Osteoblast (primary cell): ENCODE measurements at regions not wholly inside any gene's neighbourhood (a gene's known extent, or its start where the extent isn't known, plus 50 kb on each side); places are given as distances from the start of the nearest gene placed in this dataset.
"Not testable (repeated sequence)": the region's sequence is repeated elsewhere in the genome, so short reads cannot be mapped to it uniquely, and the experiment has no call there.

Experiments
- DNase-seq: peaks from one replicate; pipeline ENCODE4 v3.0.0; 2011; ENCODE audit warnings: low spot score, mixed read lengths; ENCODE audit not compliant: insufficient read length; ENCODE audit errors: missing footprints
- H2AFZ ChIP-seq: 2 replicates; pipeline ENCODE4 v1.6.0; 2011; ENCODE audit warnings: mild to moderate bottlenecking, low read length
- H3K27ac ChIP-seq: 2 replicates; pipeline ENCODE4 v1.5.1; 2011; ENCODE audit warnings: mild to moderate bottlenecking, low read depth, low read length, moderate library complexity
- H3K27me3 ChIP-seq: 2 replicates; pipeline ENCODE4 v1.6.0; 2012; ENCODE audit warnings: mild to moderate bottlenecking, control low read depth, inconsistent platforms, low read length, moderate library complexity; ENCODE audit not compliant: insufficient read depth
- H3K36me3 ChIP-seq: 2 replicates; pipeline ENCODE4 v1.5.1; 2011; ENCODE audit warnings: mild to moderate bottlenecking, low read length, control low read depth, moderate library complexity; ENCODE audit not compliant: insufficient read depth
- H3K4me1 ChIP-seq: 2 replicates; pipeline ENCODE4 v1.5.1; 2011; ENCODE audit warnings: mild to moderate bottlenecking, low read length, control low read depth, moderate library complexity; ENCODE audit not compliant: insufficient read depth
- H3K4me2 ChIP-seq: 2 replicates; pipeline ENCODE4 v1.6.0; 2011; ENCODE audit warnings: mild to moderate bottlenecking, low read length; ENCODE audit not compliant: insufficient read depth
- H3K4me3 ChIP-seq: fragments of 200-600 bp; sonication (generic); 3 replicates; pipeline ENCODE4 v1.5.1; 2012; ENCODE audit warnings: mild to moderate bottlenecking, low read length, inconsistent platforms; ENCODE audit not compliant: insufficient read depth
- H3K79me2 ChIP-seq: 2 replicates; pipeline ENCODE4 v1.6.0; 2012; ENCODE audit warnings: mild to moderate bottlenecking, low read length, control low read depth, inconsistent platforms; ENCODE audit not compliant: insufficient read depth
- H3K9me3 ChIP-seq: 2 replicates; pipeline ENCODE4 v1.5.1; 2011; ENCODE audit warnings: low read depth, low read length, control low read depth
- H4K20me1 ChIP-seq: 2 replicates; pipeline ENCODE4 v1.6.0; 2012; ENCODE audit warnings: mild to moderate bottlenecking, low read length, control low read depth; ENCODE audit not compliant: insufficient read depth
- TF ChIP-seq, protein P1 (sequence below): IDR thresholded peaks from 2 replicates; pipeline ENCODE4 v1.5.1; 2011; ENCODE audit warnings: mild to moderate bottlenecking, low read depth, low read length, moderate library complexity; ENCODE audit errors: extremely low read depth

DNA sequence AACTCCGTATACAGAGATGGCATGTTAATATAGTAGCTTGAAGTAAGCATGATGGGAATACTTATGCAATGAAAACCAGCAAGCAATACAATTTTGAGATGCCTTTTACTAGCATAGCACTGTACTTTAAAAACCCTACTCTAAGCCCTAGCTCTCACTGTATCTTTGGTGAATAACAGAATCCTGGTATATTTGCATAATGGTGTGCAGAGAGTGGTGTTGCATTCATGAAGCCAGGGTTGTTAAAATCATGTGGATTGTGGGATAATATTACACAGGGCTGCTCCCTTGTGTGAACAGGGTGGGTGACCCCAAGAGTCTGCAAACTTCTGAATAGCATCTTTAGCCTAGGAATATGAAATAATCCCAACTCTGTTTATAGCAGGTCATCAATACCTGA is 105.2 kb upstream of the BMP2 start:
- no peaks in the 10 kb centered on the region for H3K36me3 ChIP-seq
- no peaks in the 10 kb centered on the region for H3K4me1 ChIP-seq
- H3K27ac ChIP-seq = no peak overlapping the region
- no peaks in the 10 kb centered on the region for H3K27me3 ChIP-seq
- no peak overlapping the region for H2AFZ ChIP-seq
- no peaks in the 10 kb centered on the region for H3K9me3 ChIP-seq
- DNase-seq = no peak
- H3K4me3 ChIP-seq = no peak overlapping the region
- H3K79me2 ChIP-seq = no peaks in the 10 kb centered on the region
- TF ChIP-seq, protein P1, sequence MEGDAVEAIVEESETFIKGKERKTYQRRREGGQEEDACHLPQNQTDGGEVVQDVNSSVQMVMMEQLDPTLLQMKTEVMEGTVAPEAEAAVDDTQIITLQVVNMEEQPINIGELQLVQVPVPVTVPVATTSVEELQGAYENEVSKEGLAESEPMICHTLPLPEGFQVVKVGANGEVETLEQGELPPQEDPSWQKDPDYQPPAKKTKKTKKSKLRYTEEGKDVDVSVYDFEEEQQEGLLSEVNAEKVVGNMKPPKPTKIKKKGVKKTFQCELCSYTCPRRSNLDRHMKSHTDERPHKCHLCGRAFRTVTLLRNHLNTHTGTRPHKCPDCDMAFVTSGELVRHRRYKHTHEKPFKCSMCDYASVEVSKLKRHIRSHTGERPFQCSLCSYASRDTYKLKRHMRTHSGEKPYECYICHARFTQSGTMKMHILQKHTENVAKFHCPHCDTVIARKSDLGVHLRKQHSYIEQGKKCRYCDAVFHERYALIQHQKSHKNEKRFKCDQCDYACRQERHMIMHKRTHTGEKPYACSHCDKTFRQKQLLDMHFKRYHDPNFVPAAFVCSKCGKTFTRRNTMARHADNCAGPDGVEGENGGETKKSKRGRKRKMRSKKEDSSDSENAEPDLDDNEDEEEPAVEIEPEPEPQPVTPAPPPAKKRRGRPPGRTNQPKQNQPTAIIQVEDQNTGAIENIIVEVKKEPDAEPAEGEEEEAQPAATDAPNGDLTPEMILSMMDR = no peak
- H3K4me2 ChIP-seq = no peak overlapping the region
- no peaks in the 10 kb centered on the region for H4K20me1 ChIP-seq

DNA sequence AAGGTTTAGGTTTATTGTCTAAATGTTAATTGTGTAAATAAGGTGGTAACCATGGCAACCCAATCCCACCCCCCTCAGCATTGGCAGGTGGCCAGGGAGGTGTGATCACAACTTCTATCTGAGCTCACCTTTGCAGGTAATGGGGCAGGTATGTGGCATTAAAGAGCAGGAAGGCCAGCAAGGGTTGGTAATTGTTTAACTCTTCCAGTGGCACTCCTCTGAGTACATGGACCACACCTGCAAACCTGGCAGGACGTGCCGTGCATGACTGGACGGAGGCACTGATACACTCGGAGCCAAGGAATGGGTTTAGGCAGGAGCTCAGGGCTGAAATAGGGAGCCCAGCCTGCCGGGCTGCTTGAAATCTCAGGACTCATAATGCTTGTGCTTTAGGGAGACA is 107.0 kb upstream of the BMP2 start:
- H3K27ac ChIP-seq = no peak overlapping the region
- no peaks in the 10 kb centered on the region for H3K27me3 ChIP-seq
- TF ChIP-seq, protein P1 = no peak
- H4K20me1 ChIP-seq = no peaks in the 10 kb centered on the region
- no peak overlapping the region for H2AFZ ChIP-seq
- no peaks in the 10 kb centered on the region for H3K4me1 ChIP-seq
- H3K9me3 ChIP-seq = no peaks in the 10 kb centered on the region
- no peak overlapping the region for H3K4me3 ChIP-seq
- H3K79me2 ChIP-seq = no peaks in the 10 kb centered on the region
- DNase-seq = no peak
- H3K36me3 ChIP-seq = no peaks in the 10 kb centered on the region
- H3K4me2 ChIP-seq = no peak overlapping the region

DNA sequence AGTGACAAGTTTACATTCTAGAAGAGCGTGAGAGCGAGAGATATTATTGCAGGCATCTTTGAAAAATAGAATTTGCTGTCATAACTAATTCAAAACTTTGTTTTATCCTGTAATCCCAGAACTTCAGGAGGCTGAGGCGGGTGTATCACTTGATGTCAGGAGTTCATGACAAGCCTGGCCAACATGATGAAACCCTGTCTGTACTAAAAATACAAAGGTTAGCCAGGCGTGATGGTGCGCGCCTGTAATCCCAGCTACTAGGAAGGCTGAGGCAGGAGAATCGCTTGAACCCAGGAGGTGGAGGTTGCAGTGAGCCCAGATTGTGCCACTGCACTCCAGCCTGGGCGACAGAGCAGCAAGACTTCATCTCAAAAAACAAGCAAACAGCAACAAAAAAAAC is 108.6 kb upstream of the BMP2 start:
- H2AFZ ChIP-seq = not testable (repeated sequence)

DNA sequence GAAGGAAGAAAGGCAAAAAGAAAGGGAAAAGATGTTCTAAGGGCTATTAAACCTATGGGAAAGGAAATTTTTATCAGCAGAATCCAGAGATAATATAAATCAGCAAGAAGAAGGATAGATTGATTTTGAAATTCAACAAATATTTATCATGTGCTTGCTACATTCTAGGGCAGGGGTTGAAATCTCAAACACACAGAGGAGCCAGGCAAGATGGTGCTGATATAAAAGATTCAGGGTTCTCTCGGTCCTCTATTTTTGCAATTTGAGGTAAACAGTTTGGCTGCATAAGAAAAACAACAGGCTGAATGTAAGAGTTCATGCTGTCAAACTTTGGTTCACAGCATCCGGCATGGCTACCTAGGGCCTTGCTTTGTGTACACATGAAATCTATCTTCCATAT is 109.6 kb upstream of the BMP2 start:
- Histone ChIP-seq H3K4me1 (peaks cover 5% of the 10 kb centered on the region), H3K4me3 (no peak overlapping the region), H3K36me3 (no peaks in the 10 kb centered on the region), H2AFZ (no peak overlapping the region), H4K20me1 (no peaks in the 10 kb centered on the region), H3K9me3 (no peaks in the 10 kb centered on the region), H3K4me2 (no peak overlapping the region), H3K27me3 (peaks cover 3% of the 10 kb centered on the region), H3K27ac (no peak overlapping the region), H3K79me2 (no peaks in the 10 kb centered on the region)
- TF ChIP-seq, protein P1 = no peak
- no peak for DNase-seq

More for the DNA sequence above, 108.6 kb upstream of the BMP2 start:
- H3K27ac ChIP-seq, DNase-seq, H3K4me2 ChIP-seq, H3K27me3 ChIP-seq, H3K79me2 ChIP-seq, H4K20me1 ChIP-seq, H3K9me3 ChIP-seq, H3K4me1 ChIP-seq, H3K36me3 ChIP-seq, H3K4me3 ChIP-seq: not testable (repeated sequence)

DNA sequence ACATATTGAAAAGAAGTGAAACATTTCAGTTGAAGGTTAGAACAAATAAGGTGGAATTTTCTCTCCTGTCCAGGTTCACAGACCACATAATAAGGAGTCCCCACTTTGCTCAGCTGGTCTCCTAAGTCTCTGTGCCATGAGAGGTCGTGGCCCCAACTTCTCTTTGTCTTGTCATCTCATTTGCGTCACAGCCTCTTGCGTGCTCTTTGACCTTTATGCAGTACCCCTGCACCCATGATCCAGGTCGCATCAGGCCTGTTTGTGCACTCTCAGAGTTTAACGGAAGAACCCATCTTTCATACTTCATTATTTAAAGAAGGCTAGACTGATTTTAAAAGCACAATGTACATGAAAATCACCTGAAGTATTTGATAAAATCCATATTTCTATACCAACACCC is 110.4 kb upstream of the BMP2 start:
- no peak overlapping the region for H3K27ac ChIP-seq
- peaks cover 3% of the 10 kb centered on the region for H3K27me3 ChIP-seq
- H3K9me3 ChIP-seq = no peaks in the 10 kb centered on the region
- H3K79me2 ChIP-seq = no peaks in the 10 kb centered on the region
- peaks cover 5% of the 10 kb centered on the region for H3K4me1 ChIP-seq
- no peak overlapping the region for H3K4me3 ChIP-seq
- TF ChIP-seq, protein P1 = no peak
- H3K36me3 ChIP-seq = no peaks in the 10 kb centered on the region
- no peaks in the 10 kb centered on the region for H4K20me1 ChIP-seq
- no peak for DNase-seq
- H3K4me2 ChIP-seq = no peak overlapping the region
- no peak overlapping the region for H2AFZ ChIP-seq
